ENCODE measurements at regions not wholly inside any gene's neighbourhood (a gene's known extent, or its start where the extent isn't known, plus 50 kb on each side); places are given as distances from the start of the nearest gene placed in this dataset.

GRCh38 chr5:26791021-26791420, 247.4 kb downstream of the CDH9 start:
- ChIA-PET CTCF (no interaction called here), POLR2A (no interaction called here)
- Histone ChIP-seq H4K20me1 (replicated peaks; ENCODE audit: control insufficient read depth, extremely low read depth, insufficient read depth, low read length) (no peaks in the 10 kb centered on the region), H3K4me2 (ENCODE audit: insufficient read depth, low read length) (no peak overlapping the region), H3K9me1 (replicated peaks; ENCODE audit: control insufficient read depth, extremely low read depth, insufficient read depth, low read length) (no peaks in the 10 kb centered on the region), H3K9ac (replicated peaks; ENCODE audit: extremely low read depth, insufficient read depth, low read length) (no peak overlapping the region), H3K36me3 (ENCODE audit: control insufficient read depth in 2 of 2, extremely low read depth in 1 of 2, insufficient read depth in 2 of 2, low read length in 2 of 2) (no peaks in the 10 kb centered on the region), H3K4me1 (ENCODE audit: control insufficient read depth, extremely low read depth, insufficient read depth, low read length) (no peaks in the 10 kb centered on the region), H3K4me3 (replicated peaks in 1 of 3; ENCODE audit: insufficient read depth in 1 of 3, low read depth in 1 of 3, low read length in 3 of 3) (no peak overlapping the region), H3K9me3 (replicated peaks; ENCODE audit: control insufficient read depth, insufficient read depth, low read length) (no peaks in the 10 kb centered on the region), H2AFZ (ENCODE audit: low read depth, low read length) (no peak overlapping the region), H3K27me3 (ENCODE audit: control insufficient read depth in 2 of 2, insufficient read depth in 2 of 2, low read length in 2 of 2) (no peaks in the 10 kb centered on the region), H3K27ac (ENCODE audit: insufficient read depth, low read depth, low read length) (no peak overlapping the region), H3K79me2 (ENCODE audit: control insufficient read depth, insufficient read depth, low read length) (no peaks in the 10 kb centered on the region)
- BruUV-seq (replicated peaks) = no TSS peak
- TF ChIP-seq MYC (IDR thresholded peaks at IDR 0.05; ENCODE audit: low read depth, low read length) = no peak
- no peak for TF ChIP-seq EZH2 (IDR thresholded peaks at IDR 0.05; ENCODE audit: borderline replicate concordance, low read depth, low read length, severe bottlenecking)
- no peak for TF ChIP-seq MAX (IDR thresholded peaks at IDR 0.05; ENCODE audit: insufficient read depth, insufficient read length)
- TF ChIP-seq CTCF (IDR thresholded peaks at IDR 0.05; ENCODE audit: extremely low read depth in 1 of 2, insufficient read depth in 1 of 2, low read depth in 1 of 2, low read length in 2 of 2) = no peak
- no peak for TF ChIP-seq GATA2 (IDR thresholded peaks at IDR 0.05; ENCODE audit: insufficient read depth, insufficient read length, low read depth, low read length)
- no peak for TF ChIP-seq POLR2AphosphoS5 (IDR thresholded peaks at IDR 0.05; ENCODE audit: insufficient read depth, low read depth, low read length)
- no peak for TF ChIP-seq JUN (IDR thresholded peaks at IDR 0.05; ENCODE audit: borderline replicate concordance, insufficient read depth, insufficient read length, low read depth)
- no peak for TF ChIP-seq FOS (IDR thresholded peaks at IDR 0.05; ENCODE audit: borderline replicate concordance, insufficient read depth, low read length)
- TF ChIP-seq POLR2A (IDR thresholded peaks at IDR 0.05; ENCODE audit: low read depth, low read length) = no peak
- intact Hi-C loops (cut with micrococcal nuclease) (no loop called here), dilution Hi-C loops (cut with MboI; ENCODE audit: extremely low pct_ligation_motif_present, low sequenced_read_pairs) (no loop called here)
- FAIRE-seq (no peak), DNase-seq (ENCODE audit: low read depth, low spot score) (no peak)
